ENCODE measurements at regions not wholly inside any gene's neighbourhood (a gene's known extent, or its start where the extent isn't known, plus 50 kb on each side); places are given as distances from the start of the nearest gene placed in this dataset.

DNA sequence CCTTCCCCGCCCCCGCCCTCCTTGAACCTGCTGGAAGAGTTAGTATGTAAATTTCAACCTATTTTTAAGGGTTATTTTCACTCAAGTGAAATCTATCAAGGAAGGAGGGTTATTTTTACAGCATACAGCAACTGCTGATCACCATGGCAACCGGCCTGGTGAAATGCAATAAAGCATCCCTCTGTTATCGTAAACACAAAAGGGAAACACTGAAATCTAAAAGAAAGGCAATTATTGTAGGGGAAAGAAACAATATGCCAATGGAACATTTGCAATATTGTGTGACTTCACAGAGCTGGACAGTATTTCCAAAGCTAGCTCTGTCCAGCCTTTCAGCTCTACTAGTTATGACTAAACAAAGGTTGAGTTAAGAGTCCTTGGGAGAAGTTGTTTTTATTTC lies 588.3 kb upstream of the PBX1 start:
- Histone ChIP-seq H3K79me2 (ENCODE audit: insufficient read depth) (no peaks in the 10 kb centered on the region), H4K20me1 (ENCODE audit: insufficient read depth) (no peaks in the 10 kb centered on the region), H3K27me3 (ENCODE audit: insufficient read depth) (no peaks in the 10 kb centered on the region), H3K4me3 (ENCODE audit: low read depth in 2 of 2, low read length in 1 of 2) (no peak overlapping the region), H3K4me2 (no peak overlapping the region), H3K9me3 (peaks cover 7% of the 10 kb centered on the region; the same call in 1 of the 2 replicates), H3K27ac (ENCODE audit: low read depth in 2 of 2, low read length in 1 of 2) (no peak overlapping the region), H3K9me2 (no peaks in the 10 kb centered on the region), H2AFZ (ENCODE audit: low read depth) (no peak overlapping the region), H3K9ac (no peak overlapping the region), H3K36me3 (replicated peaks in 1 of 2; ENCODE audit: control insufficient read depth in 1 of 2, insufficient read depth in 2 of 2, low read length in 1 of 2) (no peaks in the 10 kb centered on the region), H3K4me1 (ENCODE audit: control insufficient read depth in 1 of 2, insufficient read depth in 2 of 2, low read depth in 1 of 2, low read length in 1 of 2) (no peaks in the 10 kb centered on the region), H3F3A (replicated peaks; ENCODE audit: insufficient read depth) (no peaks in the 10 kb centered on the region)
- 13% methylated on average over 4 of the region's 4 CpGs for WGBS (ENCODE audit: low lambda C conversion rate)
- ChIA-PET CTCF (interaction anchor here (0.7 to 0.9 kb wide), 2 partner anchors 122 to 184 kb away, joined by 3 read pairs; no protein-coding TSS in a partner anchor), POLR2A (no interaction called here)
- TF ChIP-seq USF2 (IDR thresholded peaks at IDR 0.05; ENCODE audit: borderline replicate concordance, low read depth, low read length), result no peak
- no peak for TF ChIP-seq MEF2A (IDR thresholded peaks at IDR 0.05; ENCODE audit: borderline replicate concordance, low read depth)
- no peak for TF ChIP-seq EZH2phosphoT487 (IDR thresholded peaks at IDR 0.05; ENCODE audit: borderline replicate concordance, low read depth)
- no peak for TF ChIP-seq SMC3 (IDR thresholded peaks at IDR 0.05; ENCODE audit: low read depth, low read length)
- TF ChIP-seq RCOR1 (IDR thresholded peaks at IDR 0.05; ENCODE audit: low read length), result no peak
- no peak for TF ChIP-seq RFX5 (IDR thresholded peaks at IDR 0.05; ENCODE audit: low read length)
- TF ChIP-seq RAD21 (IDR thresholded peaks at IDR 0.05; ENCODE audit: low read length), result no peak
- TF ChIP-seq EP300 (IDR thresholded peaks at IDR 0.05; ENCODE audit: borderline replicate concordance in 1 of 2, low read depth in 1 of 2, low read length in 1 of 2), result no peak
- no peak for TF ChIP-seq GATA2 (CRISPR knock-in tag; IDR thresholded peaks at IDR 0.05)
- no peak for TF ChIP-seq NFIC (IDR thresholded peaks at IDR 0.05; ENCODE audit: borderline replicate concordance)
- no peak for TF ChIP-seq FOXJ3 (CRISPR knock-in tag; IDR thresholded peaks at IDR 0.05)
- no peak for TF ChIP-seq FOSL2 (IDR thresholded peaks at IDR 0.05; ENCODE audit: borderline replicate concordance, low read depth)
- TF ChIP-seq TEAD4 (IDR thresholded peaks at IDR 0.05; ENCODE audit: borderline replicate concordance, insufficient read depth), result no peak
- TF ChIP-seq SIN3A (IDR thresholded peaks at IDR 0.05; ENCODE audit: borderline replicate concordance, low read depth, low read length), result no peak
- no peak for TF ChIP-seq CHD2 (IDR thresholded peaks at IDR 0.05; ENCODE audit: low read length, partially characterized antibody)
- TF ChIP-seq ELF1 (IDR thresholded peaks at IDR 0.05), result no peak
- TF ChIP-seq JUND (IDR thresholded peaks at IDR 0.05), result no peak
- TF ChIP-seq TCF12 (IDR thresholded peaks at IDR 0.05), result no peak
- TF ChIP-seq REST (IDR thresholded peaks at IDR 0.05; ENCODE audit: low read depth, low read length), result no peak
- TF ChIP-seq, protein P1, sequence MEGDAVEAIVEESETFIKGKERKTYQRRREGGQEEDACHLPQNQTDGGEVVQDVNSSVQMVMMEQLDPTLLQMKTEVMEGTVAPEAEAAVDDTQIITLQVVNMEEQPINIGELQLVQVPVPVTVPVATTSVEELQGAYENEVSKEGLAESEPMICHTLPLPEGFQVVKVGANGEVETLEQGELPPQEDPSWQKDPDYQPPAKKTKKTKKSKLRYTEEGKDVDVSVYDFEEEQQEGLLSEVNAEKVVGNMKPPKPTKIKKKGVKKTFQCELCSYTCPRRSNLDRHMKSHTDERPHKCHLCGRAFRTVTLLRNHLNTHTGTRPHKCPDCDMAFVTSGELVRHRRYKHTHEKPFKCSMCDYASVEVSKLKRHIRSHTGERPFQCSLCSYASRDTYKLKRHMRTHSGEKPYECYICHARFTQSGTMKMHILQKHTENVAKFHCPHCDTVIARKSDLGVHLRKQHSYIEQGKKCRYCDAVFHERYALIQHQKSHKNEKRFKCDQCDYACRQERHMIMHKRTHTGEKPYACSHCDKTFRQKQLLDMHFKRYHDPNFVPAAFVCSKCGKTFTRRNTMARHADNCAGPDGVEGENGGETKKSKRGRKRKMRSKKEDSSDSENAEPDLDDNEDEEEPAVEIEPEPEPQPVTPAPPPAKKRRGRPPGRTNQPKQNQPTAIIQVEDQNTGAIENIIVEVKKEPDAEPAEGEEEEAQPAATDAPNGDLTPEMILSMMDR (IDR thresholded peaks at IDR 0.05), result no peak
- no peak for DNase-seq

All from SK-N-SH (cell line).